GM12874 (cell line): ENCODE measurements at regions not wholly inside any gene's neighbourhood (a gene's known extent, or its start where the extent isn't known, plus 50 kb on each side); places are given as distances from the start of the nearest gene placed in this dataset.

Experiments
- CTCF ChIP-seq: IDR thresholded peaks from 2 replicates; pipeline ENCODE4 v1.5.1; 2011; ENCODE audit warnings: low read depth, mild to moderate bottlenecking, control low read depth, low read length, moderate library complexity; ENCODE audit not compliant: insufficient read depth

DNA sequence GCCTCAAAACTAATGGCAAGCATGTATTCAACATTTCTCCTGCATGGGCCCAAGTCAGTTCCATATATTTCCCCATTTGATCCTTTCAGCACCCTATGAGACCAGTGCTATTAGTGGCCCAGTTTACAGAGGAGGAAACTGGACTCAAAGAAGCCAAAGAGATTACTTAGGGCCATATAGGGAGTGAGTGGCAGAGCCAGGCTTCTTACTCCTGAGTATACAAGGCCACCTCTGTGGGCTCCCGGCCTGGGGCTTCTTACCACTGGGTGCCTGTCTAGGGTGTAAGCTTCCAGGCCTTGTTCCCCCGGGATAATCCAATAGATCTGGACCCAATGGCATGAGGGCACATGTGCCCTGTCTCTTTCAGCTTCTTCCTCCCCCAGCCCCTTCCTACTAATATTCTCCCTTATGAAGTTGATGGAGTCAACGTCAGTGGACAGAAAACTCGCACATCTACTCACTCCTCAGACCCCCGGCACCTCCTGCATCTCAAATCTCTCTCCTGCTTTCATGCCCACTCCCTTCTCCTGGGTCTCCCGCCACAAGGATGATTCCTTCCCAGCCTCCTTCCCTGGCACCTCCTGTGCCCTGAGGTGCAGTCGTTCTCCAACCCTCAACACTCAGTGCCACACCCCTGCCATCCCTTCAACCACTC lies 222.6 kb downstream of the ANAPC1 start:
- no peak for TF ChIP-seq CTCF

GRCh38 chr2:111662039-111662770 lies 221.8 kb downstream of the ANAPC1 start:
- no peak for TF ChIP-seq CTCF

GRCh38 chr2:111662771-111663470 lies 221.1 kb downstream of the ANAPC1 start:
- no peak for TF ChIP-seq CTCF

DNA sequence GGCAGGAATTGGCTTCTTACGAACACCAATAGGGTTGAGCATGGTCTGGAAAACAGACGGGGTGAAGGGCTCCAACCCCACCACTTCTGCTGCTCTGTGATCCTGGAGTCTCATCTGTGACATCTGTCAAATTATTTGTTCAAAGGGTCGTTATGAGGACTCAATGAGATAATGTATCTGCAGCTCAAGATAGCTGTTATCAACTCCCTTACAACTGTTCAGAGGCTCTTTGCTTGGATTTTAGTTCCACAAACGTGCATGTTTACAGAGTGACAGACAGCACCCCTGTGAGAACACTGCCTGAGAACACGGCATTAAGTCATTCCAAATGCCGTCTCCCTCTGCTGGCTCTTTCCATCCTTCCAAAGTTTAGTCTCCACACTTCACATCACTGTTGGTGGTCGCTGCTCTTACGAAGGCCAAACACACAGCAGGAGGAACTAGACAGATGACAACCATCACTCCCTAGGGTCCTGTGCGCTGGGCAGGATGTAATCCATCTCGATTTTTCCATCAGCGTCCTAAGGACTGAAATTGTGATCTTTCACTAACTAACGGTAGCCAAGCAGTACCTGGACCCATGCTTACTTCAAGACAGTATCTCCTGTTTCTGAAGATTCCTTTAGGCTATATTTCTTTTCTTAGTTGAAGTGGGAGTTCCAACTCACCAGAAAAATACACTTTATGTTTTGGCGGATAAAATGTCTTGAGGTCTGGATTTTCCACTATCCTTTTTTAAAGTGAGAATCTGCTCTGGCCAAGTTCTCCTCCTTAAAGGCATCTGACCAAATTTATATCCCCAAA lies 220.3 kb downstream of the ANAPC1 start:
- TF ChIP-seq CTCF = no peak

DNA sequence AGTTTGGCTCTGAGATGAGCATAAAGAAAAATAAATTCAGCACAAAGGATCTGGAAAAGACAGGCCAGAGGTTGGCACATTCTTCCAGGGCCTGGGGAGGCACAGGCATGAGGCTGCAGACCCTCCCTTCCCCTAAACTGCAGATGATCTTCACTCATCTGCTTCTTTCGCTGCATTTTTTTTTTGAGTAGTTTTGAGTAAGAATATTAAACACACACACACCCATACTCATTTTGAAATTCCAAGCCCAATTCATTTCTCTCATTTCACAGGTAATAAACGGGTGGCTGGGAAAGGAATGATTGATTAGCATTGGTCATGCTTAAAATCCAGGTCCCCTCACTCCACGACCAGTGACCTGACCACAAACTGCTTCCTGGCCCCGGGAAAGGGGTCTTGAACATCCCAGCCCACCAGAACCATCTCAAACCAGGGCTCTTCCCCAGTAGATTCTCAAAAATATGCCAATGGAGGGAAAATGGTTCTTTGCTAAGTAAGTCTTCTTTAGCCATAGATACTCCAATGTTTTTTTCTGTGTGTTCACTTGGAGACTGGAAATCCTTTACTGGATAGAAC lies 219.6 kb downstream of the ANAPC1 start:
- no peak for TF ChIP-seq CTCF

- TF ChIP-seq CTCF = no peak
These were observed 219.0 kb downstream of the ANAPC1 start for GRCh38 chr2:111665011-111665410.
